ENCODE measurements at regions not wholly inside any gene's neighbourhood (a gene's known extent, or its start where the extent isn't known, plus 50 kb on each side); places are given as distances from the start of the nearest gene placed in this dataset.

- TF ChIP-seq CTCF (IDR thresholded peaks at IDR 0.05; ENCODE audit: low read depth, low read length) (peak; percentile 65), EZH2phosphoT487 (IDR thresholded peaks at IDR 0.05; ENCODE audit: low read depth) (no peak)
Observed at GRCh38 chr10:105950410-105950809, 1214.1 kb downstream of the SORCS1 start.

All from OCI-LY3 (cell line).